ENCODE measurements at regions not wholly inside any gene's neighbourhood (a gene's known extent, or its start where the extent isn't known, plus 50 kb on each side); places are given as distances from the start of the nearest gene placed in this dataset.
"Not testable (repeated sequence)": the region's sequence is repeated elsewhere in the genome, so short reads cannot be mapped to it uniquely, and the experiment has no call there.

- no peak for DNase-seq
- intact Hi-C loops (cut with micrococcal nuclease), result no loop called here
- H3K4me1 ChIP-seq, result no peaks in the 10 kb centered on the region
- no peak overlapping the region for H3K4me3 ChIP-seq
- H3K9me3 ChIP-seq (replicated peaks), result peaks cover 9% of the 10 kb centered on the region
- no peak for TF ChIP-seq CTCF (IDR thresholded peaks at IDR 0.05; ENCODE audit: borderline replicate concordance)
- H3K27me3 ChIP-seq (ENCODE audit: low read depth), result no peaks in the 10 kb centered on the region
- no peaks in the 10 kb centered on the region for H3K36me3 ChIP-seq
- no peak overlapping the region for H3K27ac ChIP-seq (replicated peaks)
Observed at GRCh38 chr9:7636309-7636708, 163.3 kb downstream of the DMAC1 start.

- intact Hi-C loops (cut with micrococcal nuclease); H3K36me3 ChIP-seq: not testable (repeated sequence)
Observed at GRCh38 chr9:7626571-7627029, 173.0 kb downstream of the DMAC1 start.

GRCh38 chr9:7622481-7622880 is 177.1 kb downstream of the DMAC1 start:
- intact Hi-C loops (cut with micrococcal nuclease), result no loop called here
- Histone ChIP-seq H3K27me3 (ENCODE audit: low read depth) (peaks cover 6% of the 10 kb centered on the region), H3K36me3 (no peaks in the 10 kb centered on the region), H3K9me3 (replicated peaks) (peaks cover 6% of the 10 kb centered on the region), H3K4me3 (no peak overlapping the region), H3K27ac (replicated peaks) (no peak overlapping the region), H3K4me1 (no peaks in the 10 kb centered on the region)
- no peak for DNase-seq
- no peak for TF ChIP-seq CTCF (IDR thresholded peaks at IDR 0.05; ENCODE audit: borderline replicate concordance)

More at GRCh38 chr9:7626571-7627029, 173.0 kb downstream of the DMAC1 start:
- not testable (repeated sequence) for H3K4me1 ChIP-seq; H3K27ac ChIP-seq (replicated peaks); H3K27me3 ChIP-seq (ENCODE audit: low read depth); DNase-seq; H3K4me3 ChIP-seq
- peaks cover 11% of the 10 kb centered on the region for H3K9me3 ChIP-seq (replicated peaks)

DNA sequence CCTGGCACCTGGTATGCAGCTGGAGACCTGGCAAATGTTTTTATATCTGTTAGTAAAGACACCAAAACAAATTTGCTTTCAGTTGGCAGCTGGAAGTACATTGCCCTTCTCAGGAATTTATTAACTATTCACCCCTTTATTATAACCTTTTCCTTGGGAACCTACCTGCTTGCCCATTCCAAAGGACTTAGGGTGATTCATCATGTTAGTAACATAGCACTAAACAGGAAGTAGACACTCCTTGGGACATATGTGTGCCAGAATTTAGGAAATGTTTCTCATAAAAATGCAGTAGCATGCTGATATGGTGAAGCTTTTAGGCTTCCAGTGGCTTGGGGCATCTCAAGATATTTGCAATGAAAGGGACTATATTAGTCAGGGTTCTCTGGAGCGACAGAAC is 184.2 kb downstream of the DMAC1 start:
- Histone ChIP-seq H3K4me3 (no peak overlapping the region), H3K27me3 (ENCODE audit: low read depth) (no peaks in the 10 kb centered on the region), H3K36me3 (no peaks in the 10 kb centered on the region), H3K9me3 (replicated peaks) (peaks cover 9% of the 10 kb centered on the region), H3K4me1 (no peaks in the 10 kb centered on the region), H3K27ac (replicated peaks) (no peak overlapping the region)
- no peak for DNase-seq
- intact Hi-C loops (cut with micrococcal nuclease), result no loop called here
- no peak for TF ChIP-seq CTCF (IDR thresholded peaks at IDR 0.05; ENCODE audit: borderline replicate concordance)

DNA sequence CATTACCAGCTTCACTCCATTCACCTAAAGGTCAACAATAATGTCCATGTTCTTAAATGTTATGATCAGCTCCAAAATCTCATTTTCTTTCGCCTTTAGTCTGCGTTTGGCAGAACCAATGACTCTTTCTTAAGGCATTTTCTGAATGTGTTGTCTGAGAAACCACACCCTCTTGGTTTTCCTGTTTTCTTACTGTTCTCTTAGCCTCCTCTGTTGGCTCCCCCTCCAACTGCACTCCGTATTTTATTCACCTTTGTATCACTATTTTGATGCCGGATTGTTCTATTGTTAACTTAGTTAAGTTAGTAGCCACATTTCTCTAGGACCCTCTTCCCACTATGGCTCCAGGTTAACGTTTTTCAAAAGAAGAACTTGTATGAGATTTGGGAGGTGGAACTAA is 185.6 kb downstream of the DMAC1 start:
- DNase-seq, result no peak
- Histone ChIP-seq H3K27me3 (ENCODE audit: low read depth) (no peaks in the 10 kb centered on the region), H3K4me3 (no peak overlapping the region), H3K9me3 (replicated peaks) (peaks cover 9% of the 10 kb centered on the region), H3K4me1 (no peaks in the 10 kb centered on the region), H3K27ac (replicated peaks) (no peak overlapping the region), H3K36me3 (no peaks in the 10 kb centered on the region)
- intact Hi-C loops (cut with micrococcal nuclease), result no loop called here
- no peak for TF ChIP-seq CTCF (IDR thresholded peaks at IDR 0.05; ENCODE audit: borderline replicate concordance)

GRCh38 chr9:7608261-7608660 is 191.3 kb downstream of the DMAC1 start:
- intact Hi-C loops (cut with micrococcal nuclease), result no loop called here
- H3K4me1 ChIP-seq, result no peaks in the 10 kb centered on the region
- no peak overlapping the region for H3K4me3 ChIP-seq
- peaks cover 9% of the 10 kb centered on the region for H3K9me3 ChIP-seq (replicated peaks)
- DNase-seq, result no peak
- H3K36me3 ChIP-seq, result no peaks in the 10 kb centered on the region
- TF ChIP-seq CTCF (IDR thresholded peaks at IDR 0.05; ENCODE audit: borderline replicate concordance), result no peak
- H3K27ac ChIP-seq (replicated peaks), result no peak overlapping the region
- H3K27me3 ChIP-seq (ENCODE audit: low read depth), result no peaks in the 10 kb centered on the region

All from left ventricle myocardium inferior (tissue), 1 donor.